ENCODE measurements at regions not wholly inside any gene's neighbourhood (a gene's known extent, or its start where the extent isn't known, plus 50 kb on each side); places are given as distances from the start of the nearest gene placed in this dataset.

- TF ChIP-seq, protein P1, sequence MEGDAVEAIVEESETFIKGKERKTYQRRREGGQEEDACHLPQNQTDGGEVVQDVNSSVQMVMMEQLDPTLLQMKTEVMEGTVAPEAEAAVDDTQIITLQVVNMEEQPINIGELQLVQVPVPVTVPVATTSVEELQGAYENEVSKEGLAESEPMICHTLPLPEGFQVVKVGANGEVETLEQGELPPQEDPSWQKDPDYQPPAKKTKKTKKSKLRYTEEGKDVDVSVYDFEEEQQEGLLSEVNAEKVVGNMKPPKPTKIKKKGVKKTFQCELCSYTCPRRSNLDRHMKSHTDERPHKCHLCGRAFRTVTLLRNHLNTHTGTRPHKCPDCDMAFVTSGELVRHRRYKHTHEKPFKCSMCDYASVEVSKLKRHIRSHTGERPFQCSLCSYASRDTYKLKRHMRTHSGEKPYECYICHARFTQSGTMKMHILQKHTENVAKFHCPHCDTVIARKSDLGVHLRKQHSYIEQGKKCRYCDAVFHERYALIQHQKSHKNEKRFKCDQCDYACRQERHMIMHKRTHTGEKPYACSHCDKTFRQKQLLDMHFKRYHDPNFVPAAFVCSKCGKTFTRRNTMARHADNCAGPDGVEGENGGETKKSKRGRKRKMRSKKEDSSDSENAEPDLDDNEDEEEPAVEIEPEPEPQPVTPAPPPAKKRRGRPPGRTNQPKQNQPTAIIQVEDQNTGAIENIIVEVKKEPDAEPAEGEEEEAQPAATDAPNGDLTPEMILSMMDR (IDR thresholded peaks at IDR 0.05; ENCODE audit: poor library complexity): no peak
- no peak for TF ChIP-seq EZH2 (IDR thresholded peaks at IDR 0.05; ENCODE audit: borderline replicate concordance)
These were observed 241.7 kb upstream of the AMIGO2 start for GRCh38 chr12:47321436-47321835.
